Stimulated activated CD4-positive, alpha-beta T cell treated with anti-CD3 and anti-CD28 coated beads, Interleukin-15, amount 100 ng/mL, for 48 hours (primary cell): ENCODE measurements at regions not wholly inside any gene's neighbourhood (a gene's known extent, or its start where the extent isn't known, plus 50 kb on each side); places are given as distances from the start of the nearest gene placed in this dataset.
A peak's percentile ranks its signal among the peaks of the same experiment; 100 is the strongest.
"Not testable (repeated sequence)": the region's sequence is repeated elsewhere in the genome, so short reads cannot be mapped to it uniquely, and the experiment has no call there.

ENCODE experiments used
- DNase-seq, 2 donors: peaks; one replicate each; pipeline ENCODE4 v3.0.0-alpha.2; 2020; ENCODE audit warnings: low read depth in 2 of 2

- DNase-seq, result no peak
These were observed 204.4 kb downstream of the OTUD1 start for GRCh38 chr10:23643111-23643780.

- no peak for DNase-seq
These were observed 209.7 kb downstream of the OTUD1 start for GRCh38 chr10:23648618-23649017.

- no peak for DNase-seq
These were observed 217.9 kb downstream of the OTUD1 start for GRCh38 chr10:23656735-23657134.

GRCh38 chr10:23657677-23658076 lies 218.8 kb downstream of the OTUD1 start:
- DNase-seq, result no peak

GRCh38 chr10:23671866-23672265 lies 233.0 kb downstream of the OTUD1 start:
- not testable (repeated sequence) for DNase-seq

- DNase-seq, result no peak
These were observed 236.7 kb downstream of the OTUD1 start for GRCh38 chr10:23675585-23675984.

- no peak for DNase-seq
These were observed 237.4 kb downstream of the OTUD1 start for GRCh38 chr10:23676296-23676695.

GRCh38 chr10:23686722-23687121 lies 247.8 kb downstream of the OTUD1 start:
- no peak for DNase-seq

GRCh38 chr10:23692736-23693135 lies 253.9 kb downstream of the OTUD1 start:
- no peak for DNase-seq

GRCh38 chr10:23693501-23693901 lies 254.6 kb downstream of the OTUD1 start:
- no peak for DNase-seq

GRCh38 chr10:23693925-23694324 lies 255.1 kb downstream of the OTUD1 start:
- no peak for DNase-seq

- DNase-seq, result no peak
These were observed 255.6 kb downstream of the OTUD1 start for GRCh38 chr10:23694446-23694920.

GRCh38 chr10:23694921-23695824 lies 256.3 kb downstream of the OTUD1 start:
- no peak for DNase-seq

GRCh38 chr10:23695825-23696420 lies 257.0 kb downstream of the OTUD1 start:
- no peak for DNase-seq

GRCh38 chr10:23696476-23696875 lies 257.6 kb downstream of the OTUD1 start:
- DNase-seq, result no peak

GRCh38 chr10:23702977-23703414 lies 264.1 kb downstream of the OTUD1 start:
- DNase-seq, result peak; percentile 34 to 51

- DNase-seq, result no peak
These were observed 276.5 kb downstream of the OTUD1 start for GRCh38 chr10:23715363-23715762.

GRCh38 chr10:23717913-23718312 lies 279.0 kb downstream of the OTUD1 start:
- DNase-seq, result no peak

- DNase-seq, result no peak
These were observed 280.1 kb downstream of the OTUD1 start for GRCh38 chr10:23718946-23719345.

- no peak for DNase-seq
These were observed 284.9 kb downstream of the OTUD1 start for GRCh38 chr10:23723796-23724195.

GRCh38 chr10:23725548-23725947 lies 286.7 kb downstream of the OTUD1 start:
- DNase-seq, result no peak

- DNase-seq, result no peak
These were observed 303.5 kb downstream of the OTUD1 start for GRCh38 chr10:23742368-23742767.
